Coronary artery (tissue), 2 donors: ENCODE measurements at regions not wholly inside any gene's neighbourhood (a gene's known extent, or its start where the extent isn't known, plus 50 kb on each side); places are given as distances from the start of the nearest gene placed in this dataset.

Source experiments
- DNase-seq: peaks from one replicate; pipeline ENCODE4 v3.0.0-alpha.2; 2017; ENCODE audit warnings: low spot score
- H3K27ac ChIP-seq, 2 donors: fragments of 200-600 bp; sonication (generic); one replicate each; pipeline ENCODE4 v1.5.1; 2016 to 2019
- H3K4me3 ChIP-seq: fragments of 200-600 bp; sonication (generic); 2 replicates; pipeline ENCODE4 v1.5.1; 2016; ENCODE audit warnings: mild to moderate bottlenecking, moderate library complexity
- TF ChIP-seq, protein P1 (sequence below): fragments of 200-600 bp; sonication (generic); IDR thresholded peaks from one replicate; pipeline ENCODE4 v1.5.1; 2019; ENCODE audit warnings: antibody characterized with exemption

DNA sequence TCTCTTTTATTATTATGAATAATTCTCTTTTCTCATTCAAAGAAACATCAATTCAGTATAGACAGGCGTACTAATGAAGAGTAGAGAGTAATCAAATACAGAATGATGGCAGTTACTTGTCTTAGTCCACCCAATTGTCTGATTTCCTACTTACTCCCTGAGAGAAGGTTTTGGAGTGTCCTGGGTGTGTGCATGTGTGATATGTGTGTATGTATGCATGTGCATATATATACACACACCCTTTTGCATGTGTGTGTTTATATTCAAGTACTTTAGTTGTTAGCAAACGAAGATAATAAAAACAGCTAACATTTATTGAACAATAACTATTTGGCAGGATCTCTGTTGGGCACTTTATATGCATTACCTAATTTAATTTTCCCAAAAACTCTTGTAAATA is 63.2 kb upstream of the CCDC190 start:
- TF ChIP-seq, protein P1, sequence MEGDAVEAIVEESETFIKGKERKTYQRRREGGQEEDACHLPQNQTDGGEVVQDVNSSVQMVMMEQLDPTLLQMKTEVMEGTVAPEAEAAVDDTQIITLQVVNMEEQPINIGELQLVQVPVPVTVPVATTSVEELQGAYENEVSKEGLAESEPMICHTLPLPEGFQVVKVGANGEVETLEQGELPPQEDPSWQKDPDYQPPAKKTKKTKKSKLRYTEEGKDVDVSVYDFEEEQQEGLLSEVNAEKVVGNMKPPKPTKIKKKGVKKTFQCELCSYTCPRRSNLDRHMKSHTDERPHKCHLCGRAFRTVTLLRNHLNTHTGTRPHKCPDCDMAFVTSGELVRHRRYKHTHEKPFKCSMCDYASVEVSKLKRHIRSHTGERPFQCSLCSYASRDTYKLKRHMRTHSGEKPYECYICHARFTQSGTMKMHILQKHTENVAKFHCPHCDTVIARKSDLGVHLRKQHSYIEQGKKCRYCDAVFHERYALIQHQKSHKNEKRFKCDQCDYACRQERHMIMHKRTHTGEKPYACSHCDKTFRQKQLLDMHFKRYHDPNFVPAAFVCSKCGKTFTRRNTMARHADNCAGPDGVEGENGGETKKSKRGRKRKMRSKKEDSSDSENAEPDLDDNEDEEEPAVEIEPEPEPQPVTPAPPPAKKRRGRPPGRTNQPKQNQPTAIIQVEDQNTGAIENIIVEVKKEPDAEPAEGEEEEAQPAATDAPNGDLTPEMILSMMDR = no peak
- DNase-seq = no peak
- H3K27ac ChIP-seq = no peak overlapping the region
- H3K4me3 ChIP-seq = no peak overlapping the region

- Histone ChIP-seq H3K27ac (no peak overlapping the region), H3K4me3 (no peak overlapping the region)
- no peak for DNase-seq
- TF ChIP-seq, protein P1 = no peak
Measured at GRCh38 chr1:162922201-162922600, 61.2 kb upstream of the CCDC190 start.

- H3K27ac ChIP-seq = no peak overlapping the region
- no peak for DNase-seq
- TF ChIP-seq, protein P1 = no peak
- no peak overlapping the region for H3K4me3 ChIP-seq
Measured at GRCh38 chr1:162921311-162921710, 60.3 kb upstream of the CCDC190 start.

- TF ChIP-seq, protein P1 = no peak
- no peak overlapping the region for H3K27ac ChIP-seq
- DNase-seq = no peak
- no peak overlapping the region for H3K4me3 ChIP-seq
Measured at GRCh38 chr1:162919034-162919433, 58.1 kb upstream of the CCDC190 start.

- TF ChIP-seq, protein P1 = no peak
- DNase-seq = no peak
- Histone ChIP-seq H3K4me3 (no peak overlapping the region), H3K27ac (no peak overlapping the region)
Measured at GRCh38 chr1:162918151-162918754, 57.3 kb upstream of the CCDC190 start.

GRCh38 chr1:162916821-162917613 is 56.0 kb upstream of the CCDC190 start:
- Histone ChIP-seq H3K27ac (no peak overlapping the region), H3K4me3 (no peak overlapping the region)
- DNase-seq = no peak
- TF ChIP-seq, protein P1 = no peak

DNA sequence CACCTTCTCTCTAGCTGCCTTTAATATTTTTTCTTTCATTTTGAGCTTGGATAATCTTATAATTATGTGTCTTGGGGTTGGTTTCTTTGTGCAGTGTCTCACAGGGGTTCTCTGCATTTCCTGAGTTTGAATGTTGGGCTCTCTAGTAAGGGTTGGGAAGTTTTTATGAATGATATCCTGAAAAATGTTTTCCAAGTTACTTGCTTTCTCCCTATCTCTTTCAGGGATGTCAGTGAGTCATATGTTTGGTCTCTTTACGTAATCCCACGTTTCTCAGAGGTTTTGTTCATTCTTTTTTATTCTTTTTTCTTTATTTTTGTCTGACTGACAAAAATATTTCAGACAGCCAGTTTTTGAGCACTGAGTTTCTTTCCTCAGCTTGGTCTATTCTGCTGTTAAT is 55.4 kb upstream of the CCDC190 start:
- no peak overlapping the region for H3K27ac ChIP-seq
- TF ChIP-seq, protein P1 = no peak
- no peak overlapping the region for H3K4me3 ChIP-seq
- DNase-seq = no peak
